ENCODE measurements at regions not wholly inside any gene's neighbourhood (a gene's known extent, or its start where the extent isn't known, plus 50 kb on each side); places are given as distances from the start of the nearest gene placed in this dataset.
"Not testable (repeated sequence)": the region's sequence is repeated elsewhere in the genome, so short reads cannot be mapped to it uniquely, and the experiment has no call there.

- peak; percentile 32 for DNase-seq
These were observed 321.3 kb upstream of the TFPI start for GRCh38 chr2:187875261-187876141.

- DNase-seq = no peak
These were observed 322.3 kb upstream of the TFPI start for GRCh38 chr2:187876554-187876953.

GRCh38 chr2:187877391-187877790 lies 323.2 kb upstream of the TFPI start:
- no peak for DNase-seq

GRCh38 chr2:187878112-187878511 lies 323.9 kb upstream of the TFPI start:
- DNase-seq = no peak

- DNase-seq = no peak
These were observed 325.3 kb upstream of the TFPI start for GRCh38 chr2:187879491-187879890.

- no peak for DNase-seq
These were observed 329.8 kb upstream of the TFPI start for GRCh38 chr2:187884003-187884402.

GRCh38 chr2:187890690-187891089 lies 336.5 kb upstream of the TFPI start:
- DNase-seq = no peak

- DNase-seq = no peak
These were observed 345.8 kb upstream of the TFPI start for GRCh38 chr2:187900021-187900420.

- no peak for DNase-seq
These were observed 351.8 kb upstream of the TFPI start for GRCh38 chr2:187906021-187906420.

- DNase-seq = not testable (repeated sequence)
These were observed 356.7 kb upstream of the TFPI start for GRCh38 chr2:187910922-187911321.

GRCh38 chr2:187912950-187913349 lies 358.7 kb upstream of the TFPI start:
- no peak for DNase-seq

GRCh38 chr2:187915810-187916209 lies 361.6 kb upstream of the TFPI start:
- peak; percentile 87 for DNase-seq

- no peak for DNase-seq
These were observed 362.6 kb upstream of the TFPI start for GRCh38 chr2:187916799-187917198.

GRCh38 chr2:187917535-187917934 lies 363.3 kb upstream of the TFPI start:
- DNase-seq = no peak

GRCh38 chr2:187918996-187919821 lies 365.0 kb upstream of the TFPI start:
- DNase-seq = no peak

GRCh38 chr2:187920511-187920910 lies 366.3 kb upstream of the TFPI start:
- DNase-seq = no peak

- no peak for DNase-seq
These were observed 368.6 kb upstream of the TFPI start for GRCh38 chr2:187922846-187923245.

GRCh38 chr2:187924293-187924692 lies 367.4 kb upstream of the GULP1 start:
- no peak for DNase-seq

- no peak for DNase-seq
These were observed 357.4 kb upstream of the GULP1 start for GRCh38 chr2:187934236-187934635.

GRCh38 chr2:187934692-187935091 lies 357.0 kb upstream of the GULP1 start:
- no peak for DNase-seq

GRCh38 chr2:187935126-187935525 lies 356.5 kb upstream of the GULP1 start:
- DNase-seq = no peak

GRCh38 chr2:187936228-187936627 lies 355.4 kb upstream of the GULP1 start:
- no peak for DNase-seq

GRCh38 chr2:187939180-187939579 lies 352.5 kb upstream of the GULP1 start:
- DNase-seq = no peak

GRCh38 chr2:187942876-187943275 lies 348.8 kb upstream of the GULP1 start:
- no peak for DNase-seq

All from NCI-H524 treated with DMSO at 0.1 percent for 48 hours (cell line).